Epithelial cell of esophagus (primary cell): ENCODE measurements at regions not wholly inside any gene's neighbourhood (a gene's known extent, or its start where the extent isn't known, plus 50 kb on each side); places are given as distances from the start of the nearest gene placed in this dataset.

Source experiments
- DNase-seq: peaks from one replicate; pipeline ENCODE4 v3.0.0; 2010; ENCODE audit warnings: low read depth
- H3K4me3 ChIP-seq: 2 replicates; pipeline ENCODE4 v1.5.1; 2011; ENCODE audit warnings: mild to moderate bottlenecking, low read length, control low read depth
- CTCF ChIP-seq: IDR thresholded peaks from 2 replicates; pipeline ENCODE4 v1.5.1; 2011; ENCODE audit warnings: low read depth, mild to moderate bottlenecking, low read length, control low read depth, inconsistent platforms; ENCODE audit not compliant: insufficient read depth; ENCODE audit errors: missing control alignments

GRCh38 chr14:22095860-22096513 lies 422.4 kb upstream of the OR4E1 start:
- DNase-seq, result no peak

DNA sequence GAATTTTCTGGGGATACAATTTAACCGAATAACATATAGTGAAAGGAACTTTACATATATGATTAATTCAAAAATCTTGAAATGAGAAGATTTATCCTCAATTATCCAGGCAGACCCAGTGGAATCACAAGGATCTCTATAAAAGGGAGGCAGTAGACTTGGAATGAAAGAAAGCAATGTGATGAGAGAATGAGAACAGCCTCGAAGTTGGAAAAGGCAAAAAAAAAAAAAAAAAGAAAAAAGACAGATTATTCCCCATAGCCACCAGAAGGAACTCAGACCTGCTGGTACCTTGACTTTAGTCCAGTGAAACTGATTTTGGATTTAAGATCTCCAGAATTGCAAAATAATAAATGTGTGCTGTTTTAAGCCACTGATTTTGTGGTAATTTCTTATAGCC lies 416.3 kb upstream of the OR4E1 start:
- no peak for DNase-seq
- no peak for TF ChIP-seq CTCF
- no peak overlapping the region for H3K4me3 ChIP-seq

More at GRCh38 chr14:22095860-22096513, 422.4 kb upstream of the OR4E1 start:
- H3K4me3 ChIP-seq, result no peak overlapping the region
- TF ChIP-seq CTCF, result no peak

DNA sequence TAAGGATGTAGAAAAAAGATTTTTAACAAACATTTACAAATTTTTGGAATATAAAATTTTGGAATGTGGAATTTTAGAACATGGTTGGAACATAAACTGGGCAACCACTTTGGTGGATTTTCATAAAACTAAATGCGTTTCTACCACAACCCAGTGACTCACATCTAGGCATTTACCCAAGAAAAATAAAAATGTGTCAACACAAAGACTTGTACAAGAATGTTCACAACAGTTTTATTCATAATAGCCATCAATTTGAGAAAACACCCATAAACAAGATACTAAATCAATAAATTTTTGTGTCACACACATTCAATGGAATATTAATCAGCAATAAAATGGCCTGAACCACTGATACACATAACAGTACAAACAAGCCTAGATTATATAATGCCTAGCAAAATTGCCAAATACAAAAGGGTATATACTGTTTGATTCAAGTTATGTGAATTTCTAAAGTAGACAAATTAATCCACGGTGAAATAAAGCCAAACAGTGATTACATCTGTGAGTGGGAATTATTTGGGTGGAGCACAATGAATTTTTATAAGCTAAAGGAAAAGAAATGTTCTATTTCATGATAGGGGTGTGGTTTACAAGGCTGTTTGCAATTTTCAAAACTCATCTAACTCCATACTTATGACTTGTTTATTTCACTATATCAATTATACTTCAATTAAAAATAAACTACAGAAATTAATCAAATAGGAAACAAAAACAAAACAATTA lies 415.2 kb upstream of the OR4E1 start:
- H3K4me3 ChIP-seq, result no peak overlapping the region
- no peak for TF ChIP-seq CTCF
- DNase-seq, result peak; percentile 50

GRCh38 chr14:22086131-22086530 lies 412.5 kb upstream of the OR4E1 start:
- DNase-seq, result no peak
- H3K4me3 ChIP-seq, result no peak overlapping the region
- TF ChIP-seq CTCF, result no peak

DNA sequence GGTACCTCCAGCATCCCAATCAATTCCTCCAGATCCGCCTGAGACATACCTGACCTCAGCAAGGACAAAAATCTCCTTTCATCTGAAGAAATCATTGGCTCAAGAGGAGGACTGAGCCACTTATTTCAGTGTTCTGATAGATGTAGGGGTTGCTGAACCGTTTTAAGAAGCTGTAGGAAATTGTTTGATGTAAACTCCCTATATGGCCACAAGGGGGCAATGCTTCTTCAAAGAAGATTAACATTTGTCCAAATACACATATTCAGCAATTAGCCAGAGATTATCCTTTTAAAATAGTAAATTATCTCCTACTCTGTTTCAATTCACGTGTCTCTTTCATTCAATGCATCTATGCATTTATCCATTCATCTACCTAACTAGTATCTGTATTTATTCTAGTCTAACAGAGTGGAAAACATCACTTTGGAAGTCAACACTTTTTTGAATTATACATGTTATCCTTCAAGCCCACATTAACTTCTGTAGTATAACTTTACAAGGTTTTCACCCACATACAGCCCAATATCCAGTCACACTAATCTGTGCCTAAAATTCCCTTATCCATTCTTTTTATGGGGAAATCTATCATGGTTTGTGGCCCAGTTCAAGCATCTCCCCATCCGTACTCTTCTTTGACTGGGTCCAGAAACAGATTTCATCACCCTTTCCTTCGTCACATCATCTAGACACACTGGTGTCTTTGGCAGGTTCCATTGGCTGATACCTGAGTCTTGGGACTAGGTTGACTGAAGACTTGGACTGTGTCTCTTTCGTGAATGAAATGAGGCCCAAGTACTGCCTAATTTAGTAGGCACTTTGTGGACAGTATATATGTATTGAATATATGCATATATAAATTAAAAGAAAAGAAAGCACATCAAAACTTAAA lies 411.0 kb upstream of the OR4E1 start:
- no peak overlapping the region for H3K4me3 ChIP-seq
- peak; percentile 67 for TF ChIP-seq CTCF
- peak; percentile 74 for DNase-seq

DNA sequence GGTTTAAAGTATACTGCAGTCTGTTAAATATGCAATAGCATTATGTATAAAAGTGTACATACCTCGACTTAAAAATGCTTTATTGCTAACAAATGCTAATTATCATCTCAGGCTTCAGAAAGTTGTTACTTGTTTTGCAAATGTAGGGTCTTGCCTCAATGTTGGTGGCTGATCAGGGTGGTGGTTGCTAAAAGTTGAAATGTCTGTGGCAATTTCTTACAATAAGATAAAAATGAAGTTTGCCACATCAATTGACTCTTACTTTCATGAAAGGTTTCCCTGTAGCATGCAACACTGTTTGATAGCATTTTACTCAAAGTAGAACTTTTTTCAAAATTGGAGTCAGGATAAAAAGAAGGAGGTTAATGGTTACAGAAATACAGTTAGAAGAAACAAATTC lies 407.7 kb upstream of the OR4E1 start:
- no peak overlapping the region for H3K4me3 ChIP-seq
- DNase-seq, result no peak
- TF ChIP-seq CTCF, result no peak
